ENCODE measurements at regions not wholly inside any gene's neighbourhood (a gene's known extent, or its start where the extent isn't known, plus 50 kb on each side); places are given as distances from the start of the nearest gene placed in this dataset.

DNA sequence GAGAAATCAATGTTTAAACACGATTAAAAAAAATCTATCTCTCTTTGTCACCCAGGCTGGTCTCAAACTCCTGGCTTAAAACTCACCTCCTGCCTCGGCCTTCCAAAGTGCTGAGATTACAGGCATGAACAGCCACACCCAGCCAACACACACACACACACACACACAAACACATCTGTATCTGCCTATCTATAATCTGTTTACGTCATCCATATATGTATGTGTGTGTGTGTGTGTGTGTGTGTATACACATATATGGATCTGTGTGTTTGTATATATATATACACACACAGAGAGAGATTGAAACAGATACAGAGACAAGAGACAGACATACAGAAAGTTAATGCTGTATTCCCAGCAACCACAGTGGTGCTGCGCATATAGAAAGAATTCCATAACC, 497.1 kb downstream of the DSC3 start:
- TF ChIP-seq, protein P1, sequence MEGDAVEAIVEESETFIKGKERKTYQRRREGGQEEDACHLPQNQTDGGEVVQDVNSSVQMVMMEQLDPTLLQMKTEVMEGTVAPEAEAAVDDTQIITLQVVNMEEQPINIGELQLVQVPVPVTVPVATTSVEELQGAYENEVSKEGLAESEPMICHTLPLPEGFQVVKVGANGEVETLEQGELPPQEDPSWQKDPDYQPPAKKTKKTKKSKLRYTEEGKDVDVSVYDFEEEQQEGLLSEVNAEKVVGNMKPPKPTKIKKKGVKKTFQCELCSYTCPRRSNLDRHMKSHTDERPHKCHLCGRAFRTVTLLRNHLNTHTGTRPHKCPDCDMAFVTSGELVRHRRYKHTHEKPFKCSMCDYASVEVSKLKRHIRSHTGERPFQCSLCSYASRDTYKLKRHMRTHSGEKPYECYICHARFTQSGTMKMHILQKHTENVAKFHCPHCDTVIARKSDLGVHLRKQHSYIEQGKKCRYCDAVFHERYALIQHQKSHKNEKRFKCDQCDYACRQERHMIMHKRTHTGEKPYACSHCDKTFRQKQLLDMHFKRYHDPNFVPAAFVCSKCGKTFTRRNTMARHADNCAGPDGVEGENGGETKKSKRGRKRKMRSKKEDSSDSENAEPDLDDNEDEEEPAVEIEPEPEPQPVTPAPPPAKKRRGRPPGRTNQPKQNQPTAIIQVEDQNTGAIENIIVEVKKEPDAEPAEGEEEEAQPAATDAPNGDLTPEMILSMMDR (conservative IDR thresholded peaks at IDR 0.05 in 1 of 2, IDR thresholded peaks at IDR 0.05 in 1 of 2; ENCODE audit: low read depth in 1 of 2, low read length in 2 of 2), result no peak
- no peak for TF ChIP-seq EZH2 (IDR thresholded peaks at IDR 0.05; ENCODE audit: low read length, missing control alignments)

All from fibroblast of lung (primary cell).